WTC11 (cell line): ENCODE measurements at regions not wholly inside any gene's neighbourhood (a gene's known extent, or its start where the extent isn't known, plus 50 kb on each side); places are given as distances from the start of the nearest gene placed in this dataset.
A peak's percentile ranks its signal among the peaks of the same experiment; 100 is the strongest.

Experiments
- CREB1 ChIP-seq: sonication (generic); formaldehyde crosslinking; IDR thresholded peaks from 2 replicates; pipeline ENCODE4 v1.8.0; 2023; ENCODE audit warnings: mild to moderate bottlenecking, missing genetic modification reagents
- CTCF ChIP-seq: fragments of 200-600 bp; IDR thresholded peaks from 2 replicates; pipeline ENCODE4 v1.8.0; 2022; ENCODE audit warnings: antibody characterized with exemption
- ELF4 ChIP-seq: sonication (generic); formaldehyde crosslinking; IDR thresholded peaks from 2 replicates; pipeline ENCODE4 v1.8.1; 2022; ENCODE audit warnings: low read depth, mild to moderate bottlenecking, moderate library complexity, missing genetic modification reagents
- FOXP1 ChIP-seq: sonication (generic); formaldehyde crosslinking; IDR thresholded peaks from 2 replicates; pipeline ENCODE4 v1.8.0; 2022; ENCODE audit warnings: missing genetic modification reagents, mild to moderate bottlenecking, moderate library complexity, borderline replicate concordance
- IRF1 ChIP-seq: sonication (generic); formaldehyde crosslinking; IDR thresholded peaks from 2 replicates; pipeline ENCODE4 v1.8.0; 2023; ENCODE audit warnings: missing genetic modification reagents
- NFYB ChIP-seq: sonication (generic); formaldehyde crosslinking; conservative IDR thresholded peaks from 2 replicates; pipeline ENCODE4 v1.8.0; 2022; ENCODE audit warnings: low read depth, missing genetic modification reagents
- SOX15 ChIP-seq: fragments of 250-450 bp; sonication (Bioruptor Pico); IDR thresholded peaks from 2 replicates; pipeline ENCODE4 v1.9.0; 2021; ENCODE audit warnings: mild to moderate bottlenecking
- TCF7 ChIP-seq: sonication (generic); formaldehyde crosslinking; IDR thresholded peaks from 2 replicates; pipeline ENCODE4 v1.8.0; 2022; ENCODE audit warnings: mild to moderate bottlenecking, low read depth, missing genetic modification reagents, moderate library complexity
- TEAD4 ChIP-seq: sonication (generic); formaldehyde crosslinking; IDR thresholded peaks from 2 replicates; pipeline ENCODE4 v1.8.0; 2022; ENCODE audit warnings: mild to moderate bottlenecking, missing genetic modification reagents
- USF2 ChIP-seq: sonication (generic); formaldehyde crosslinking; IDR thresholded peaks from 2 replicates; pipeline ENCODE4 v1.8.1; 2023; ENCODE audit warnings: mild to moderate bottlenecking, missing genetic modification reagents, moderate library complexity
- ZNF232 ChIP-seq: sonication (generic); formaldehyde crosslinking; IDR thresholded peaks from 2 replicates; pipeline ENCODE4 v1.8.0; 2022; ENCODE audit warnings: mild to moderate bottlenecking, missing genetic modification reagents

GRCh38 chr14:51369814-51370213 is 129.8 kb downstream of the TMX1 start:
- no peak for TF ChIP-seq CREB1
- peak; percentile 59 for TF ChIP-seq CTCF
- no peak for TF ChIP-seq NFYB
- no peak for TF ChIP-seq USF2
- no peak for TF ChIP-seq FOXP1 (CRISPR knock-in tag)
- no peak for TF ChIP-seq SOX15 (CRISPR knock-in tag)
- TF ChIP-seq IRF1 (CRISPR knock-in tag): no peak
- TF ChIP-seq TCF7 (CRISPR knock-in tag): no peak
- no peak for TF ChIP-seq TEAD4 (CRISPR knock-in tag)
- TF ChIP-seq ELF4 (CRISPR knock-in tag): no peak
- no peak for TF ChIP-seq ZNF232
